Transverse colon (tissue), 4 donors: ENCODE measurements at regions not wholly inside any gene's neighbourhood (a gene's known extent, or its start where the extent isn't known, plus 50 kb on each side); places are given as distances from the start of the nearest gene placed in this dataset.
"Not testable (repeated sequence)": the region's sequence is repeated elsewhere in the genome, so short reads cannot be mapped to it uniquely, and the experiment has no call there.

Experiments
- DNase-seq: peaks from one replicate; pipeline ENCODE4 v3.0.0-alpha.2; 2019
- H3K27ac ChIP-seq, 4 donors: fragments of 200-600 bp; sonication (generic); 2 replicates each; pipeline ENCODE4 v1.5.1; 2016 to 2018; ENCODE audit warnings: inconsistent platforms in 4 of 4
- H3K27me3 ChIP-seq: fragments of 200-600 bp; sonication (generic); 2 replicates; pipeline ENCODE4 v1.5.1; 2017; ENCODE audit warnings: inconsistent platforms
- H3K36me3 ChIP-seq, 4 donors: fragments of 200-600 bp; sonication (generic); 2 replicates each; pipeline ENCODE4 v1.5.1; 2017 to 2019; ENCODE audit warnings: inconsistent platforms in 4 of 4
- H3K4me1 ChIP-seq, 4 donors: fragments of 200-600 bp; sonication (generic); 2 replicates each; pipeline ENCODE4 v1.5.1; 2017 to 2020; ENCODE audit warnings: inconsistent platforms in 4 of 4
- H3K4me3 ChIP-seq, 4 donors: fragments of 200-600 bp; sonication (generic); 1 replicate in 1 of 4; 2 replicates in 3 of 4; pipeline versions ENCODE4 v1.5.1 to v1.6.1; 2017 to 2019; ENCODE audit warnings: inconsistent platforms in 4 of 4
- H3K9me3 ChIP-seq, 2 donors: fragments of 200-600 bp; sonication (generic); 2 replicates each; pipeline ENCODE4 v1.5.1; 2017 to 2019; ENCODE audit warnings: inconsistent platforms in 2 of 2
- CTCF ChIP-seq, 5 experiments: fragments of 200-600 bp in 3 of 5; fragments of 450-650 bp in 2 of 5; sonication (generic) in 3 of 5; IDR thresholded peaks; 1 replicate in 2 of 5; 2 replicates in 3 of 5; pipeline ENCODE4 v1.5.1; 2016 to 2017; ENCODE audit warnings: antibody characterized with exemption in 5 of 5, inconsistent platforms in 3 of 5, mild to moderate bottlenecking in 2 of 5, moderate library complexity in 1 of 5
- EP300 ChIP-seq: sonication (generic); formaldehyde crosslinking; IDR thresholded peaks from one replicate; pipeline ENCODE4 v1.6.1; 2017; ENCODE audit warnings: antibody characterized with exemption, low read depth
- POLR2A ChIP-seq: fragments of 450-650 bp; IDR thresholded peaks from one replicate; pipeline ENCODE4 v1.6.1; 2016; ENCODE audit warnings: antibody characterized with exemption, mild to moderate bottlenecking, moderate library complexity
- POLR2AphosphoS5 ChIP-seq, 3 donors: sonication (generic); formaldehyde crosslinking; IDR thresholded peaks; one replicate each; pipeline ENCODE4 v1.6.1; 2016; ENCODE audit warnings: antibody characterized with exemption in 3 of 3
- WGBS, 2 donors: methylation state at CpG; one replicate each; pipeline ENCODE4 v1.1.5; 2018; ENCODE audit warnings: low coverage in 1 of 2; 5-methylcytosine and 5-hydroxymethylcytosine counted together
- in situ Hi-C, 4 donors: fragments of 200-750 bp; cut with MboI; loops; one replicate each; pipeline versions ENCODE4 v1.15.0 to v1.15.1; 2017; ENCODE audit warnings: low sequenced_read_pairs in 3 of 4, low pct_ligation_motif_present in 1 of 4, low pct_unique_long_range_greater_than_20kb in 1 of 4
- intact Hi-C: fragments of 100-400 bp; cut with DNase I; formaldehyde crosslinking; loops from one replicate; pipeline ENCODE4 v1.15.1; 2023; ENCODE audit warnings: low total_unique reads

GRCh38 chr9:75687359-75687953 lies 203.0 kb upstream of the PCSK5 start:
- intact Hi-C loops: no loop called here

GRCh38 chr9:75690551-75690950 lies 199.9 kb upstream of the PCSK5 start:
- not testable (repeated sequence) for H3K36me3 ChIP-seq

More at GRCh38 chr9:75687359-75687953, 203.0 kb upstream of the PCSK5 start:
- Histone ChIP-seq H3K9me3 (no peaks in the 10 kb centered on the region), H3K4me3 (no peak overlapping the region), H3K27ac (no peak overlapping the region), H3K4me1 (no peaks in the 10 kb centered on the region), H3K27me3 (no peaks in the 10 kb centered on the region), H3K36me3 (no peaks in the 10 kb centered on the region)
- in situ Hi-C loops: no loop called here
- WGBS, 2 donors: 50 to 56% methylated on average over 2 of the region's 2 CpGs
- DNase-seq: no peak
- no peak for TF ChIP-seq EP300
- TF ChIP-seq POLR2A: no peak
- no peak for TF ChIP-seq POLR2AphosphoS5 (IDR thresholded peaks at IDR 0.05)
- TF ChIP-seq CTCF (IDR thresholded peaks at IDR 0.05): no peak

DNA sequence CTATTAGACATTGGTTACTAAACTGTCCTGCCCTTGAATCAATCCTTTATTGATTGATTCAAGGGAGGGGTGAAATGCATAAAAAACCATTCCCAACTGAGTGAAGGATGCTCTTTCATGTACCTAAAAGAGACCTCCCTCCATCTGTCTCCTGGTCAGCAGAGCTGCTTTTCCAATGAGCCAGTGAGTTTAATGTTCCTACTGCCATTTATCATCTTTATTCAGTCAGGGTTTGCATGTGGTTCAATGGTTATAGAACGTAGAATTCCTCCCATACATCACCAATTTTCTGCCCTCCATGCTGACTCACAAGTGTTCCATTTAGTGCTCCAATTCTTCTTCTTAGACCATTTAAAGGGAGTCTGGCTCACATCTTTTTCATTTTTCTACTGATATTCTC lies 199.1 kb upstream of the PCSK5 start:
- Histone ChIP-seq H3K27me3 (no peaks in the 10 kb centered on the region), H3K36me3 (no peaks in the 10 kb centered on the region), H3K27ac (no peak overlapping the region), H3K4me1 (no peaks in the 10 kb centered on the region), H3K4me3 (no peak overlapping the region), H3K9me3 (no peaks in the 10 kb centered on the region)
- no peak for DNase-seq
- WGBS, 2 donors: 71% methylated on average over 1 of the region's 1 CpG; no CpG with 5 or more reads in 1 of the 2 donors
- TF ChIP-seq POLR2A: no peak
- intact Hi-C loops (no loop called here), in situ Hi-C loops (no loop called here)

More at GRCh38 chr9:75690551-75690950, 199.9 kb upstream of the PCSK5 start:
- H3K4me3 ChIP-seq, H3K27ac ChIP-seq, DNase-seq, H3K4me1 ChIP-seq, H3K27me3 ChIP-seq, H3K9me3 ChIP-seq, intact Hi-C loops, in situ Hi-C loops: not testable (repeated sequence)

GRCh38 chr9:75692309-75692708 lies 198.2 kb upstream of the PCSK5 start:
- WGBS, 2 donors: 75 to 92% methylated on average over 3 of the region's 3 CpGs
- TF ChIP-seq CTCF (IDR thresholded peaks at IDR 0.05) (no peak), POLR2A (no peak), POLR2AphosphoS5 (IDR thresholded peaks at IDR 0.05) (no peak), EP300 (no peak)

GRCh38 chr9:75695921-75696320 lies 194.6 kb upstream of the PCSK5 start:
- no peak for DNase-seq
- no peak overlapping the region for H3K4me3 ChIP-seq
- in situ Hi-C loops (no loop called here), intact Hi-C loops (no loop called here)
- H3K9me3 ChIP-seq: no peaks in the 10 kb centered on the region
- no peaks in the 10 kb centered on the region for H3K4me1 ChIP-seq
- no peaks in the 10 kb centered on the region for H3K27me3 ChIP-seq
- WGBS, 2 donors: 0 to 88% methylated on average over 1 of the region's 1 CpG
- no peaks in the 10 kb centered on the region for H3K36me3 ChIP-seq
- no peak for TF ChIP-seq CTCF (IDR thresholded peaks at IDR 0.05)
- TF ChIP-seq POLR2AphosphoS5 (IDR thresholded peaks at IDR 0.05): no peak
- TF ChIP-seq EP300: no peak
- TF ChIP-seq POLR2A: no peak
- no peak overlapping the region for H3K27ac ChIP-seq

More at GRCh38 chr9:75692309-75692708, 198.2 kb upstream of the PCSK5 start:
- Histone ChIP-seq H3K27ac (no peak overlapping the region), H3K9me3 (no peaks in the 10 kb centered on the region), H3K36me3 (no peaks in the 10 kb centered on the region), H3K4me3 (no peak overlapping the region), H3K27me3 (no peaks in the 10 kb centered on the region), H3K4me1 (no peaks in the 10 kb centered on the region)
- no peak for DNase-seq
- in situ Hi-C loops (no loop called here), intact Hi-C loops (no loop called here)
